ENCODE measurements at regions not wholly inside any gene's neighbourhood (a gene's known extent, or its start where the extent isn't known, plus 50 kb on each side); places are given as distances from the start of the nearest gene placed in this dataset.
"Not testable (repeated sequence)": the region's sequence is repeated elsewhere in the genome, so short reads cannot be mapped to it uniquely, and the experiment has no call there.

- no peaks in the 10 kb centered on the region for H3K4me1 ChIP-seq (ENCODE audit: insufficient read depth, low read length)
- H3K27me3 ChIP-seq (ENCODE audit: insufficient read depth, low read length) = no peaks in the 10 kb centered on the region
- no peak overlapping the region for H3K27ac ChIP-seq (ENCODE audit: low read depth, low read length)
- no peak overlapping the region for H3K9ac ChIP-seq (ENCODE audit: low read depth, low read length)
- WGBS = 79% methylated on average over 3 of the region's 4 CpGs
- 0 out of 2 replicates have a peak, but pooled peaks cover 2% of the 10 kb centered on the region for H3K9me3 ChIP-seq (ENCODE audit: insufficient read depth, low read depth, low read length)
- no peaks in the 10 kb centered on the region for H3K36me3 ChIP-seq (ENCODE audit: insufficient read depth, low read length)
- no peak overlapping the region for H3K4me3 ChIP-seq (ENCODE audit: low read length)
Observed at GRCh38 chr3:153269730-153270129, 107.7 kb downstream of the RAP2B start.

GRCh38 chr3:153273217-153273616, 111.2 kb downstream of the RAP2B start:
- Histone ChIP-seq H3K9ac (ENCODE audit: low read depth, low read length) (no peak overlapping the region), H3K27me3 (ENCODE audit: insufficient read depth, low read length) (no peaks in the 10 kb centered on the region), H3K36me3 (ENCODE audit: insufficient read depth, low read length) (no peaks in the 10 kb centered on the region), H3K9me3 (ENCODE audit: insufficient read depth, low read depth, low read length) (no peaks in the 10 kb centered on the region), H3K27ac (ENCODE audit: low read depth, low read length) (no peak overlapping the region), H3K4me1 (ENCODE audit: insufficient read depth, low read length) (no peaks in the 10 kb centered on the region), H3K4me3 (ENCODE audit: low read length) (no peak overlapping the region)
- 83% methylated on average over 4 of the region's 4 CpGs for WGBS

- Histone ChIP-seq H3K27me3 (ENCODE audit: insufficient read depth, low read length) (no peaks in the 10 kb centered on the region), H3K9ac (ENCODE audit: low read depth, low read length) (no peak overlapping the region), H3K4me1 (ENCODE audit: insufficient read depth, low read length) (no peaks in the 10 kb centered on the region), H3K27ac (ENCODE audit: low read depth, low read length) (no peak overlapping the region), H3K36me3 (ENCODE audit: insufficient read depth, low read length) (no peaks in the 10 kb centered on the region), H3K4me3 (ENCODE audit: low read length) (no peak overlapping the region), H3K9me3 (ENCODE audit: insufficient read depth, low read depth, low read length) (no peaks in the 10 kb centered on the region)
- WGBS = 91% methylated on average over 6 of the region's 7 CpGs
Observed at GRCh38 chr3:153273767-153274435, 111.9 kb downstream of the RAP2B start.

- Histone ChIP-seq H3K9ac (ENCODE audit: low read depth, low read length) (no peak overlapping the region), H3K4me3 (ENCODE audit: low read length) (no peak overlapping the region), H3K27me3 (ENCODE audit: insufficient read depth, low read length) (no peaks in the 10 kb centered on the region), H3K27ac (ENCODE audit: low read depth, low read length) (no peak overlapping the region), H3K36me3 (ENCODE audit: insufficient read depth, low read length) (no peaks in the 10 kb centered on the region), H3K4me1 (ENCODE audit: insufficient read depth, low read length) (no peaks in the 10 kb centered on the region), H3K9me3 (ENCODE audit: insufficient read depth, low read depth, low read length) (no peaks in the 10 kb centered on the region)
- WGBS = 97% methylated on average over 3 of the region's 3 CpGs
Observed at GRCh38 chr3:153274561-153274960, 112.5 kb downstream of the RAP2B start.

GRCh38 chr3:153275514-153275913, 113.5 kb downstream of the RAP2B start:
- H3K27ac ChIP-seq (ENCODE audit: low read depth, low read length) = no peak overlapping the region
- no peaks in the 10 kb centered on the region for H3K9me3 ChIP-seq (ENCODE audit: insufficient read depth, low read depth, low read length)
- no peaks in the 10 kb centered on the region for H3K27me3 ChIP-seq (ENCODE audit: insufficient read depth, low read length)
- H3K9ac ChIP-seq (ENCODE audit: low read depth, low read length) = no peak overlapping the region
- no peak overlapping the region for H3K4me3 ChIP-seq (ENCODE audit: low read length)
- H3K36me3 ChIP-seq (ENCODE audit: insufficient read depth, low read length) = no peaks in the 10 kb centered on the region
- H3K4me1 ChIP-seq (ENCODE audit: insufficient read depth, low read length) = no peaks in the 10 kb centered on the region

- 93% methylated on average over 2 of the region's 2 CpGs for WGBS
- Histone ChIP-seq H3K36me3 (ENCODE audit: insufficient read depth, low read length) (no peaks in the 10 kb centered on the region), H3K9me3 (ENCODE audit: insufficient read depth, low read depth, low read length) (no peaks in the 10 kb centered on the region), H3K4me3 (ENCODE audit: low read length) (no peak overlapping the region), H3K9ac (ENCODE audit: low read depth, low read length) (no peak overlapping the region), H3K4me1 (ENCODE audit: insufficient read depth, low read length) (no peaks in the 10 kb centered on the region), H3K27ac (ENCODE audit: low read depth, low read length) (no peak overlapping the region), H3K27me3 (ENCODE audit: insufficient read depth, low read length) (no peaks in the 10 kb centered on the region)
Observed at GRCh38 chr3:153277029-153277428, 115.0 kb downstream of the RAP2B start.

- not testable (repeated sequence) for H3K4me1 ChIP-seq (ENCODE audit: insufficient read depth, low read length); H3K27me3 ChIP-seq (ENCODE audit: insufficient read depth, low read length); H3K9ac ChIP-seq (ENCODE audit: low read depth, low read length); H3K9me3 ChIP-seq (ENCODE audit: insufficient read depth, low read depth, low read length); H3K4me3 ChIP-seq (ENCODE audit: low read length); H3K36me3 ChIP-seq (ENCODE audit: insufficient read depth, low read length); H3K27ac ChIP-seq (ENCODE audit: low read depth, low read length)
- 96% methylated on average over 29 of the region's 29 CpGs for WGBS
Observed at GRCh38 chr3:153281236-153281997, 119.4 kb downstream of the RAP2B start.

GRCh38 chr3:153282355-153282754, 120.3 kb downstream of the RAP2B start:
- Histone ChIP-seq H3K9me3 (ENCODE audit: insufficient read depth, low read depth, low read length) (no peaks in the 10 kb centered on the region), H3K4me3 (ENCODE audit: low read length) (no peak overlapping the region), H3K9ac (ENCODE audit: low read depth, low read length) (no peak overlapping the region), H3K36me3 (ENCODE audit: insufficient read depth, low read length) (no peaks in the 10 kb centered on the region), H3K4me1 (ENCODE audit: insufficient read depth, low read length) (no peaks in the 10 kb centered on the region), H3K27me3 (ENCODE audit: insufficient read depth, low read length) (no peaks in the 10 kb centered on the region), H3K27ac (ENCODE audit: low read depth, low read length) (no peak overlapping the region)
- 95% methylated on average over 5 of the region's 5 CpGs for WGBS

- no peaks in the 10 kb centered on the region for H3K36me3 ChIP-seq (ENCODE audit: insufficient read depth, low read length)
- no peaks in the 10 kb centered on the region for H3K9me3 ChIP-seq (ENCODE audit: insufficient read depth, low read depth, low read length)
- no peaks in the 10 kb centered on the region for H3K27me3 ChIP-seq (ENCODE audit: insufficient read depth, low read length)
- no peak overlapping the region for H3K27ac ChIP-seq (ENCODE audit: low read depth, low read length)
- H3K4me3 ChIP-seq (ENCODE audit: low read length) = no peak overlapping the region
- no peak overlapping the region for H3K9ac ChIP-seq (ENCODE audit: low read depth, low read length)
- H3K4me1 ChIP-seq (ENCODE audit: insufficient read depth, low read length) = peaks cover 3% of the 10 kb centered on the region
- 70% methylated on average over 3 of the region's 4 CpGs for WGBS
Observed at GRCh38 chr3:153284282-153284938, 122.4 kb downstream of the RAP2B start.

GRCh38 chr3:153285194-153285641, 123.2 kb downstream of the RAP2B start:
- Histone ChIP-seq H3K4me1 (ENCODE audit: insufficient read depth, low read length) (peaks cover 7% of the 10 kb centered on the region), H3K9ac (ENCODE audit: low read depth, low read length) (no peak overlapping the region), H3K36me3 (ENCODE audit: insufficient read depth, low read length) (no peaks in the 10 kb centered on the region), H3K9me3 (ENCODE audit: insufficient read depth, low read depth, low read length) (no peaks in the 10 kb centered on the region), H3K27ac (ENCODE audit: low read depth, low read length) (no peak overlapping the region), H3K27me3 (ENCODE audit: insufficient read depth, low read length) (no peaks in the 10 kb centered on the region), H3K4me3 (ENCODE audit: low read length) (no peak overlapping the region)
- 93% methylated on average over 1 of the region's 1 CpG for WGBS

- Histone ChIP-seq H3K27me3 (ENCODE audit: insufficient read depth, low read length) (no peaks in the 10 kb centered on the region), H3K4me3 (ENCODE audit: low read length) (no peak overlapping the region), H3K36me3 (ENCODE audit: insufficient read depth, low read length) (no peaks in the 10 kb centered on the region), H3K27ac (ENCODE audit: low read depth, low read length) (no peak overlapping the region), H3K4me1 (ENCODE audit: insufficient read depth, low read length) (peaks cover 7% of the 10 kb centered on the region), H3K9me3 (ENCODE audit: insufficient read depth, low read depth, low read length) (no peaks in the 10 kb centered on the region), H3K9ac (ENCODE audit: low read depth, low read length) (no peak overlapping the region)
- 88% methylated on average over 2 of the region's 2 CpGs for WGBS
Observed at GRCh38 chr3:153285982-153286381, 124.0 kb downstream of the RAP2B start.

All from HUES64 (cell line).